Mucosa of gallbladder (tissue), 1 donor: ENCODE measurements at regions not wholly inside any gene's neighbourhood (a gene's known extent, or its start where the extent isn't known, plus 50 kb on each side); places are given as distances from the start of the nearest gene placed in this dataset.
"Not testable (repeated sequence)": the region's sequence is repeated elsewhere in the genome, so short reads cannot be mapped to it uniquely, and the experiment has no call there.

Experiments
- DNase-seq: peaks from one replicate; pipeline ENCODE4 v3.0.0-alpha.2; 2020; ENCODE audit warnings: low spot score
- donor health status: DM: no; HTN: no; CAD: no.

GRCh38 chr17:64784353-64785010 lies 122.4 kb upstream of the SMURF2 start:
- DNase-seq, result no peak

- DNase-seq, result no peak
Measured at GRCh38 chr17:64783556-64784352, 121.6 kb upstream of the SMURF2 start.

- no peak for DNase-seq
Measured at GRCh38 chr17:64783031-64783461, 120.9 kb upstream of the SMURF2 start.

- DNase-seq, result no peak
Measured at GRCh38 chr17:64781810-64782555, 119.9 kb upstream of the SMURF2 start.

- peak; percentile 54 for DNase-seq
Measured at GRCh38 chr17:64781014-64781756, 119.1 kb upstream of the SMURF2 start.

GRCh38 chr17:64780096-64781013 lies 118.2 kb upstream of the SMURF2 start:
- peak; percentile 55 for DNase-seq

- no peak for DNase-seq
Measured at GRCh38 chr17:64779376-64780095, 117.4 kb upstream of the SMURF2 start.

- DNase-seq, result not testable (repeated sequence)
Measured at GRCh38 chr17:64779098-64779375, 116.9 kb upstream of the SMURF2 start.

GRCh38 chr17:64778240-64779097 lies 116.4 kb upstream of the SMURF2 start:
- no peak for DNase-seq

GRCh38 chr17:64777415-64778239 lies 115.5 kb upstream of the SMURF2 start:
- no peak for DNase-seq

- peak; percentile 80 for DNase-seq
Measured at GRCh38 chr17:64776720-64777414, 114.8 kb upstream of the SMURF2 start.

- no peak for DNase-seq
Measured at GRCh38 chr17:64775701-64776570, 113.8 kb upstream of the SMURF2 start.

GRCh38 chr17:64774888-64775540 lies 112.9 kb upstream of the SMURF2 start:
- DNase-seq, result no peak

GRCh38 chr17:64773836-64774761 lies 112.0 kb upstream of the SMURF2 start:
- peak; percentile 68 for DNase-seq

GRCh38 chr17:64773386-64773835 lies 111.3 kb upstream of the SMURF2 start:
- DNase-seq, result no peak
